Lower leg skin (tissue), 4 donors: ENCODE measurements at regions not wholly inside any gene's neighbourhood (a gene's known extent, or its start where the extent isn't known, plus 50 kb on each side); places are given as distances from the start of the nearest gene placed in this dataset.

Experiments used
- DNase-seq, 2 donors: peaks; one replicate each; pipeline ENCODE4 v3.0.0-alpha.2; 2019; ENCODE audit warnings: low spot score in 2 of 2
- H3K4me3 ChIP-seq: fragments of 200-600 bp; sonication (generic); 2 replicates; pipeline ENCODE4 v1.5.1; 2017; ENCODE audit warnings: mild to moderate bottlenecking, low read depth; ENCODE audit not compliant: poor library complexity, severe bottlenecking
- CTCF ChIP-seq, 3 donors: fragments of 450-650 bp; IDR thresholded peaks; one replicate each; pipeline ENCODE4 v1.5.1; 2016; ENCODE audit warnings: antibody characterized with exemption in 3 of 3, mild to moderate bottlenecking in 3 of 3, moderate library complexity in 2 of 3
- POLR2A ChIP-seq, 2 donors: fragments of 450-650 bp; IDR thresholded peaks; one replicate each; pipeline ENCODE4 v1.6.1; 2016 to 2017; ENCODE audit warnings: antibody characterized with exemption in 2 of 2, mild to moderate bottlenecking in 1 of 2, moderate library complexity in 1 of 2
- WGBS, 2 donors: methylation state at CpG; one replicate each; pipeline ENCODE4 v1.1.5; 2018; 5-methylcytosine and 5-hydroxymethylcytosine counted together
- intact Hi-C: fragments of 100-400 bp; cut with DNase I; formaldehyde crosslinking; loops from one replicate; pipeline ENCODE4 v1.15.0; 2023; ENCODE audit warnings: low total_unique reads

- TF ChIP-seq CTCF (IDR thresholded peaks at IDR 0.05) (no peak), POLR2A (IDR thresholded peaks at IDR 0.05) (no peak)
- intact Hi-C loops, result no loop called here
- DNase-seq, result no peak
- H3K4me3 ChIP-seq, result no peak overlapping the region
- WGBS, 2 donors, result 52 to 61% methylated on average over 1 of the region's 1 CpG
These were observed 162.5 kb downstream of the TRMT11 start for GRCh38 chr6:126148853-126149252.

GRCh38 chr6:126152372-126152745 lies 166.0 kb downstream of the TRMT11 start:
- TF ChIP-seq POLR2A (IDR thresholded peaks at IDR 0.05), result no peak
- TF ChIP-seq CTCF (IDR thresholded peaks at IDR 0.05), result no peak

GRCh38 chr6:126153661-126154060 lies 167.3 kb downstream of the TRMT11 start:
- 57 to 61% methylated on average over 3 of the region's 3 CpGs for WGBS, 2 donors
- H3K4me3 ChIP-seq, result no peak overlapping the region
- TF ChIP-seq CTCF (IDR thresholded peaks at IDR 0.05), result no peak
- no peak for TF ChIP-seq POLR2A (IDR thresholded peaks at IDR 0.05)
- DNase-seq, result no peak
- intact Hi-C loops, result no loop called here

More at GRCh38 chr6:126152372-126152745, 166.0 kb downstream of the TRMT11 start:
- H3K4me3 ChIP-seq, result no peak overlapping the region
- no peak for DNase-seq
- intact Hi-C loops, result no loop called here

DNA sequence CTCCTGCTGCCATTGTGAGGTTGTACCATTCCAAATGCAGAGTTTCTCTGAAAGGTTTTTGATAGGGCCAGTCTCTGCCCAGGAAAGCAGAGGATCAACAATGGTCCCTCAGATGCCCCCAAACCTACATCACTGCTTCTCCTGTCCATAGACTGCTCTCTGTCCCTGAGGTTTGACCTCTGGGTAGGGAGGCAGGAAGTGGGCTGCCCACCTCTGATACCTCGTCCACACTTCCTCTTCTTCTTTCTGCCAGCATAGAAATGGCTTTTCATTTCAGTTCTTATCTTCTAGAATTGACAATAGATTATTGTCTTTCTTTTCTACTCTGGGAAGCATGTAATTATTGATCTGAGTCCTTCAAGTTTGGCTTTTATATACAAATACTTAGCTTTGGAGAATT lies 170.6 kb downstream of the TRMT11 start:
- no peak overlapping the region for H3K4me3 ChIP-seq
- WGBS, 2 donors, result 71 to 80% methylated on average over 1 of the region's 1 CpG
- DNase-seq, result no peak
- intact Hi-C loops, result no loop called here
- TF ChIP-seq CTCF (IDR thresholded peaks at IDR 0.05) (no peak), POLR2A (IDR thresholded peaks at IDR 0.05) (no peak)

- WGBS, 2 donors, result 90 to 91% methylated on average over 2 of the region's 2 CpGs
- DNase-seq, result no peak
- intact Hi-C loops, result no loop called here
- H3K4me3 ChIP-seq, result no peak overlapping the region
- TF ChIP-seq POLR2A (IDR thresholded peaks at IDR 0.05) (no peak), CTCF (IDR thresholded peaks at IDR 0.05) (no peak)
These were observed 172.2 kb upstream of the CENPW start for GRCh38 chr6:126167726-126168125.

GRCh38 chr6:126170433-126170832 lies 169.5 kb upstream of the CENPW start:
- H3K4me3 ChIP-seq, result no peak overlapping the region
- intact Hi-C loops, result no loop called here
- no peak for TF ChIP-seq POLR2A (IDR thresholded peaks at IDR 0.05)
- TF ChIP-seq CTCF (IDR thresholded peaks at IDR 0.05), result no peak
- no peak for DNase-seq
- 52 to 58% methylated on average over 5 of the region's 5 CpGs for WGBS, 2 donors
